H1 (cell line): ENCODE measurements at regions not wholly inside any gene's neighbourhood (a gene's known extent, or its start where the extent isn't known, plus 50 kb on each side); places are given as distances from the start of the nearest gene placed in this dataset.

Experiments used
- CTCF ChIA-PET: fragments of 300-600 bp; sonication (Branson Sonifier 250); formaldehyde crosslinking; loops from one replicate; lab custom pipeline; 2021; ENCODE audit not compliant: partially characterized antibody; lab: Charles Lee
- POLR2A ChIA-PET: fragments of 300-600 bp; sonication (Branson Sonifier 250); formaldehyde crosslinking; loops from one replicate; lab custom pipeline; 2021; ENCODE audit warnings: inconsistent platforms; ENCODE audit not compliant: partially characterized antibody; lab: Charles Lee
- DNase-seq, 2 experiments: peaks; one replicate each; pipeline versions ENCODE4 v3.0.0 to v3.0.0-alpha.2; 2010 to 2022; ENCODE audit warnings: low spot score in 2 of 2, low read depth in 1 of 2, mixed read lengths in 1 of 2
- FAIRE-seq: peaks from 2 replicates; lab custom pipeline; 2011; peaks lifted over from hg19 to GRCh38; lab: Jason Lieb, UNC
- H2AFZ ChIP-seq: 2 replicates; pipeline ENCODE4 v1.8.1; 2012; ENCODE audit warnings: low read length, inconsistent platforms
- H2AK5ac ChIP-seq: 2 replicates; pipeline ENCODE4 v1.6.1; 2013; ENCODE audit warnings: low read depth, low read length
- H2BK120ac ChIP-seq: replicated peaks from 2 replicates; pipeline ENCODE3; 2013; ENCODE audit warnings: low read depth, low read length, inconsistent platforms
- H2BK12ac ChIP-seq: 2 replicates; pipeline ENCODE4 v1.6.1; 2013; ENCODE audit warnings: low read depth, low read length
- H2BK15ac ChIP-seq: 2 replicates; pipeline ENCODE4 v1.6.1; 2013; ENCODE audit warnings: low read length
- H2BK20ac ChIP-seq: 2 replicates; pipeline ENCODE4 v1.6.1; 2013; ENCODE audit warnings: low read length
- H2BK5ac ChIP-seq: 2 replicates; pipeline ENCODE4 v1.6.1; 2013; ENCODE audit warnings: low read depth, low read length
- H3K14ac ChIP-seq: 2 replicates; pipeline ENCODE4 v1.6.1; 2013; ENCODE audit warnings: inconsistent platforms; ENCODE audit not compliant: insufficient read length
- H3K18ac ChIP-seq: 2 replicates; pipeline ENCODE4 v1.6.1; 2013; ENCODE audit warnings: low read length; ENCODE audit errors: extremely low read depth
- H3K23ac ChIP-seq: 2 replicates; pipeline ENCODE4 v1.6.1; 2013; ENCODE audit warnings: inconsistent platforms; ENCODE audit not compliant: insufficient read length
- H3K23me2 ChIP-seq: 2 replicates; pipeline ENCODE4 v1.6.1; 2013; ENCODE audit warnings: low read depth, low read length
- H3K27ac ChIP-seq: 2 replicates; pipeline ENCODE4 v1.6.1; 2011; ENCODE audit warnings: low read depth, low read length, inconsistent platforms
- H3K27me3 ChIP-seq, 4 experiments: replicated peaks in 1 of 4; 1 replicate in 1 of 4; 2 replicates in 3 of 4; pipeline versions ENCODE4 v1.6.1 to v1.8.1; 2011 to 2013; ENCODE audit warnings: low read length in 3 of 4, mild to moderate bottlenecking in 3 of 4, inconsistent platforms in 2 of 4, mixed read lengths in 2 of 4, moderate library complexity in 1 of 4; ENCODE audit not compliant: control insufficient read depth in 3 of 4, insufficient read depth in 3 of 4; ENCODE audit errors: extremely low read depth in 1 of 4
- H3K36me3 ChIP-seq, 4 experiments: 2 replicates each; pipeline versions ENCODE4 v1.6.1 to v1.8.1; 2011 to 2013; ENCODE audit warnings: mild to moderate bottlenecking in 4 of 4, low read length in 3 of 4, moderate library complexity in 2 of 4, control low read depth in 1 of 4, inconsistent platforms in 1 of 4; ENCODE audit not compliant: insufficient read depth in 4 of 4, control insufficient read depth in 2 of 4
- H3K4ac ChIP-seq: replicated peaks from 2 replicates; pipeline ENCODE3; 2013; ENCODE audit warnings: low read length, low read depth, mixed read lengths, inconsistent platforms; ENCODE audit not compliant: insufficient read length
- H3K4me1 ChIP-seq, 4 experiments: replicated peaks in 1 of 4; 1 replicate in 1 of 4; 2 replicates in 3 of 4; pipeline versions ENCODE4 v1.6.1 to v1.8.1; 2011 to 2013; ENCODE audit warnings: low read length in 3 of 4, inconsistent platforms in 2 of 4, mixed read lengths in 1 of 4; ENCODE audit not compliant: insufficient read depth in 4 of 4, control insufficient read depth in 3 of 4
- H3K4me2 ChIP-seq, 2 experiments: 2 replicates each; pipeline versions ENCODE4 v1.6.1 to v1.8.1; 2011 to 2013; ENCODE audit warnings: low read depth in 2 of 2, low read length in 2 of 2, control low read depth in 1 of 2, inconsistent platforms in 1 of 2, mild to moderate bottlenecking in 1 of 2; ENCODE audit not compliant: insufficient read depth in 1 of 2
- H3K4me3 ChIP-seq, 4 experiments: fragments of 200-600, 300-600 bp in 1 of 4; sonication (generic), shearing (Covaris generic), sonication (Bioruptor Twin) in 1 of 4; 2 replicates each; pipeline versions ENCODE4 v1.5.1 to v1.8.1; 2011 to 2016; ENCODE audit warnings: low read length in 4 of 4, low read depth in 3 of 4, control low read depth in 2 of 4, inconsistent platforms in 2 of 4, mild to moderate bottlenecking in 2 of 4, mixed read lengths in 1 of 4, moderate library complexity in 1 of 4; ENCODE audit not compliant: insufficient read depth in 2 of 4; ENCODE audit errors: extremely low read depth in 1 of 4
- H3K56ac ChIP-seq: replicated peaks from 2 replicates; pipeline ENCODE3; 2013; ENCODE audit warnings: low read depth, mild to moderate bottlenecking, mixed read lengths, low read length, inconsistent platforms; ENCODE audit not compliant: insufficient read length
- H3K79me1 ChIP-seq: 2 replicates; pipeline ENCODE4 v1.6.1; 2013; ENCODE audit warnings: low read depth, low read length, control low read depth
- H3K79me2 ChIP-seq, 2 experiments: 2 replicates each; pipeline versions ENCODE4 v1.6.1 to v1.8.1; 2012 to 2013; ENCODE audit warnings: low read length in 2 of 2, mild to moderate bottlenecking in 2 of 2, inconsistent platforms in 1 of 2; ENCODE audit not compliant: insufficient read depth in 2 of 2, control insufficient read depth in 1 of 2
- H3K9ac ChIP-seq, 4 experiments: replicated peaks in 1 of 4; 1 replicate in 1 of 4; 2 replicates in 3 of 4; pipeline versions ENCODE4 v1.6.1 to v1.8.1; 2011 to 2013; ENCODE audit warnings: low read depth in 3 of 4, low read length in 3 of 4, control low read depth in 2 of 4, mild to moderate bottlenecking in 2 of 4, moderate library complexity in 2 of 4, inconsistent platforms in 1 of 4; ENCODE audit errors: extremely low read depth in 1 of 4
- H3K9me3 ChIP-seq, 2 experiments: 2 replicates each; pipeline versions ENCODE4 v1.6.1 to v1.8.1; 2012 to 2013; ENCODE audit warnings: mild to moderate bottlenecking in 2 of 2, moderate library complexity in 2 of 2, control low read depth in 1 of 2, inconsistent platforms in 1 of 2, low read depth in 1 of 2, low read length in 1 of 2, mixed read lengths in 1 of 2; ENCODE audit not compliant: insufficient read depth in 2 of 2
- H4K20me1 ChIP-seq, 2 experiments: replicated peaks in 1 of 2; 2 replicates each; pipeline versions ENCODE3 to v1.8.1; 2011 to 2013; ENCODE audit warnings: inconsistent platforms in 2 of 2, low read length in 2 of 2, mild to moderate bottlenecking in 1 of 2; ENCODE audit not compliant: insufficient read depth in 2 of 2, control insufficient read depth in 1 of 2
- H4K5ac ChIP-seq: 2 replicates; pipeline ENCODE4 v1.6.1; 2013; ENCODE audit warnings: low read length, low read depth, mixed read lengths, inconsistent platforms; ENCODE audit not compliant: insufficient read length
- H4K8ac ChIP-seq: 2 replicates; pipeline ENCODE4 v1.8.0; 2013; ENCODE audit warnings: mild to moderate bottlenecking, moderate library complexity, low read length, inconsistent platforms; ENCODE audit not compliant: insufficient read depth; ENCODE audit errors: extremely low read depth
- H4K91ac ChIP-seq: replicated peaks from 2 replicates; pipeline ENCODE3; 2013; ENCODE audit warnings: low read length, mixed read lengths, inconsistent platforms; ENCODE audit not compliant: insufficient read length
- GTF2F1 ChIP-seq: IDR thresholded peaks from 2 replicates; pipeline ENCODE4 v1.6.1; 2012; ENCODE audit warnings: low read depth, low read length, improper control_type of control experiment, borderline replicate concordance
- KDM4A ChIP-seq: IDR thresholded peaks from one replicate; pipeline ENCODE4 v1.7.1; 2012; ENCODE audit warnings: low read depth, mild to moderate bottlenecking, moderate library complexity, low read length, inconsistent platforms; ENCODE audit not compliant: severe bottlenecking
- RFX5 ChIP-seq: IDR thresholded peaks from 2 replicates; pipeline ENCODE4 v1.6.1; 2011; ENCODE audit warnings: low read depth, low read length, improper control_type of control experiment, borderline replicate concordance
- RXRA ChIP-seq: IDR thresholded peaks from 2 replicates; pipeline ENCODE4 v1.6.1; 2011; ENCODE audit warnings: low read depth, mild to moderate bottlenecking, low read length, moderate library complexity; ENCODE audit not compliant: insufficient read depth
- SAP30 ChIP-seq: fragments of 300-600 bp; sonication (generic); IDR thresholded peaks from 2 replicates; pipeline ENCODE4 v1.7.1; 2012; ENCODE audit warnings: low read length, moderate library complexity, mild to moderate bottlenecking, inconsistent platforms; ENCODE audit not compliant: insufficient read depth, insufficient replicate concordance
- SP2 ChIP-seq: IDR thresholded peaks from 2 replicates; pipeline ENCODE4 v1.6.1; 2012; ENCODE audit warnings: mild to moderate bottlenecking, low read length, inconsistent platforms
- TAF1 ChIP-seq: IDR thresholded peaks from 2 replicates; pipeline ENCODE4 v1.6.1; 2011; ENCODE audit warnings: mild to moderate bottlenecking, low read depth, low read length
- TAF7 ChIP-seq: optimal IDR thresholded peaks from 2 replicates; pipeline ENCODE3; 2011; ENCODE audit warnings: low read depth, mild to moderate bottlenecking, inconsistent platforms, low read length, moderate library complexity, borderline replicate concordance
- ZNF274 ChIP-seq: IDR thresholded peaks from 2 replicates; pipeline ENCODE4 v1.7.0; 2012; ENCODE audit warnings: low read length, borderline replicate concordance; ENCODE audit errors: extremely low read depth
- TF ChIP-seq, protein P1 (sequence below): IDR thresholded peaks from 2 replicates; pipeline ENCODE4 v1.6.1; 2012; ENCODE audit warnings: low read length, inconsistent platforms

DNA sequence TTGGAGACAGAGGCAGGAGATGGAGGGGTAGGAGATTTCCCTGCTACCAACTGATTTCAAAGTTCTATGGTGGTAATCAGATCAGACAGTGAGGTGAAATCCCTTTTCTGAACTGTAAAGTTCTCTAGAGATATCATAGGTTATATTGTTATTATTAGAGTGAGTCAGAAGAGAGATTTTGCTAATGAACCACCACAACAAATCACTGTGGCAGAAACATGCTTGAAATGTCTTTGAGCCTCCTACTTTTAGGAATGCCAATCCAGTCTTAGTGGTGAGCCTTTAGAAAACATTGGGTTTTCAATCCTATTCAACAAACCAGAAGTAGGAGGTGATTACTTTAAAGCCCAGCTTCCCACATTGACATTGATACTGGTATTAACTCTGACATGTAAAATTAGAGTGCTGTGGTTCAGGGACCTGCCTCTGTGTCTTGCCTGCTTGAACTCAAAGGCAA, 136.7 kb upstream of the CNR1 start:
- Histone ChIP-seq H4K8ac (no peak overlapping the region), H3K27ac (no peak overlapping the region), H4K5ac (no peak overlapping the region), H4K20me1 (no peaks in the 10 kb centered on the region), H2AK5ac (no peak overlapping the region), H4K91ac (no peak overlapping the region), H3K36me3 (no peaks in the 10 kb centered on the region), H2BK5ac (no peak overlapping the region), H3K9me3 (no peaks in the 10 kb centered on the region), H3K23me2 (no peaks in the 10 kb centered on the region), H3K14ac (no peak overlapping the region), H3K9ac (no peak overlapping the region), H3K4me3 (no peak overlapping the region)
- DNase-seq: no peak
- CTCF ChIA-PET: no interaction called here
- TF ChIP-seq ZNF274 (no peak), TAF1 (no peak), TAF7 (no peak), GTF2F1 (no peak), SAP30 (no peak), RXRA (no peak), KDM4A (no peak), RFX5 (no peak), SP2 (no peak)
- TF ChIP-seq, protein P1, sequence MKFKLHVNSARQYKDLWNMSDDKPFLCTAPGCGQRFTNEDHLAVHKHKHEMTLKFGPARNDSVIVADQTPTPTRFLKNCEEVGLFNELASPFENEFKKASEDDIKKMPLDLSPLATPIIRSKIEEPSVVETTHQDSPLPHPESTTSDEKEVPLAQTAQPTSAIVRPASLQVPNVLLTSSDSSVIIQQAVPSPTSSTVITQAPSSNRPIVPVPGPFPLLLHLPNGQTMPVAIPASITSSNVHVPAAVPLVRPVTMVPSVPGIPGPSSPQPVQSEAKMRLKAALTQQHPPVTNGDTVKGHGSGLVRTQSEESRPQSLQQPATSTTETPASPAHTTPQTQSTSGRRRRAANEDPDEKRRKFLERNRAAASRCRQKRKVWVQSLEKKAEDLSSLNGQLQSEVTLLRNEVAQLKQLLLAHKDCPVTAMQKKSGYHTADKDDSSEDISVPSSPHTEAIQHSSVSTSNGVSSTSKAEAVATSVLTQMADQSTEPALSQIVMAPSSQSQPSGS: no peak
- TF ChIP-seq, all 59 proteins: peak for 0
- Histone ChIP-seq H3K18ac (no peak overlapping the region), H3K27me3 (no peaks in the 10 kb centered on the region), H3K23ac (no peak overlapping the region), H3K79me2 (no peaks in the 10 kb centered on the region), H3K4ac (no peak overlapping the region), H2BK12ac (no peak overlapping the region), H2BK20ac (no peak overlapping the region), H3K56ac (no peak overlapping the region), H3K79me1 (no peaks in the 10 kb centered on the region), H2AFZ (no peak overlapping the region), H2BK120ac (no peak overlapping the region), H3K4me1 (no peaks in the 10 kb centered on the region), H3K4me2 (no peak overlapping the region), H2BK15ac (no peak overlapping the region)
- POLR2A ChIA-PET: no interaction called here
- no peak for FAIRE-seq
